Mucosa of stomach (tissue), 1 donor: ENCODE measurements at regions not wholly inside any gene's neighbourhood (a gene's known extent, or its start where the extent isn't known, plus 50 kb on each side); places are given as distances from the start of the nearest gene placed in this dataset.
"Not testable (repeated sequence)": the region's sequence is repeated elsewhere in the genome, so short reads cannot be mapped to it uniquely, and the experiment has no call there.

Experiments used
- H3K27me3 ChIP-seq: one replicate; pipeline ENCODE4 v1.7.0; 2013; ENCODE audit warnings: mild to moderate bottlenecking, low read length; ENCODE audit not compliant: control insufficient read depth, insufficient read depth
- H3K36me3 ChIP-seq: one replicate; pipeline ENCODE4 v1.7.0; 2013; ENCODE audit warnings: low read length; ENCODE audit not compliant: control insufficient read depth, insufficient read depth
- H3K4me1 ChIP-seq: one replicate; pipeline ENCODE4 v1.7.0; 2013; ENCODE audit warnings: mild to moderate bottlenecking, low read length; ENCODE audit not compliant: control insufficient read depth, insufficient read depth
- H3K4me3 ChIP-seq: one replicate; pipeline ENCODE4 v1.7.0; 2013; ENCODE audit warnings: low read length
- H3K9ac ChIP-seq: one replicate; pipeline ENCODE4 v1.7.0; 2013; ENCODE audit warnings: mild to moderate bottlenecking, low read length, moderate library complexity
- H3K9me3 ChIP-seq: one replicate; pipeline ENCODE4 v1.7.0; 2013; ENCODE audit warnings: mild to moderate bottlenecking, low read length, moderate library complexity; ENCODE audit not compliant: control insufficient read depth
- donor health status: Pancreatic carcinoma.

DNA sequence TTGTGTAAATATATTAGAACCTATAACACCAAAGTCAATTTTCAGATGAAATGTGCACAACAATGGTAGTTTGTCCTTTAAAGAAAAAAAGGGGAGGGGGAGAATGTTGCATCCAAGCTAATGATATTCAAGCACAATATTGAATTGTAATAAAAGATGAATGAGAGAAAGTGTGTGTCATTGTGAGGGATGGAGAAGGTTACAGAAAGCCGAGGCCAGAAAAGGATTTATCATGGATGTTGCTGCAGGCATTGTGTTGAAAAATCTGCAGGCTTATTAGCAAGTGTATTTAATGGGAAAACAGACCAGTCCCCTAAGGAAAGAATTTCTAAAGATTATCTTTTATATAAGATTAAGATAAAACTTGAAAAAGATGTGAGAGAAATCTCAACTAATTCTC, 186.5 kb downstream of the SPTSSA start:
- H3K9ac ChIP-seq: no peak overlapping the region
- no peak overlapping the region for H3K4me3 ChIP-seq
- H3K4me1 ChIP-seq: no peaks in the 10 kb centered on the region
- H3K27me3 ChIP-seq: no peaks in the 10 kb centered on the region
- H3K9me3 ChIP-seq: no peaks in the 10 kb centered on the region
- no peaks in the 10 kb centered on the region for H3K36me3 ChIP-seq

GRCh38 chr14:34275078-34275477, 187.0 kb downstream of the SPTSSA start:
- Histone ChIP-seq H3K9me3 (no peaks in the 10 kb centered on the region), H3K9ac (no peak overlapping the region), H3K4me1 (no peaks in the 10 kb centered on the region), H3K4me3 (no peak overlapping the region), H3K36me3 (no peaks in the 10 kb centered on the region), H3K27me3 (no peaks in the 10 kb centered on the region)

DNA sequence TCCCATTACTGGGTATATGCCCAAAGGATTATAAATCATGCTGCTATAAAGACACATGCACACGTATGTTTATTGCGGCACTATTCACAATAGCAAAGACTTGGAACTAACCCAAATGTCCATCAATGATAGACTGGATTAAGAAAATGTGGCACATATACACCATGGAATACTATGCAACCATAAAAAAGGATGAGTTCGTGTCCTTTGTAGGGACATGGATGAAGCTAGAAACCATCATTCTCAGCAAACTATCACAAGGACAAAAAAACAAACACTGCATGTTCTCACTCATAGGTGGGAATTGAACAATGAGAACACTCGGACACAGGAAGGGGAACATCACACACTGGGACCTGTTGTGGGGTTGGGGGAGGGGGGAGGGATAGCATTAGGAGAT, 188.3 kb downstream of the SPTSSA start:
- H3K4me3 ChIP-seq, H3K36me3 ChIP-seq, H3K4me1 ChIP-seq, H3K9me3 ChIP-seq, H3K9ac ChIP-seq, H3K27me3 ChIP-seq: not testable (repeated sequence)

DNA sequence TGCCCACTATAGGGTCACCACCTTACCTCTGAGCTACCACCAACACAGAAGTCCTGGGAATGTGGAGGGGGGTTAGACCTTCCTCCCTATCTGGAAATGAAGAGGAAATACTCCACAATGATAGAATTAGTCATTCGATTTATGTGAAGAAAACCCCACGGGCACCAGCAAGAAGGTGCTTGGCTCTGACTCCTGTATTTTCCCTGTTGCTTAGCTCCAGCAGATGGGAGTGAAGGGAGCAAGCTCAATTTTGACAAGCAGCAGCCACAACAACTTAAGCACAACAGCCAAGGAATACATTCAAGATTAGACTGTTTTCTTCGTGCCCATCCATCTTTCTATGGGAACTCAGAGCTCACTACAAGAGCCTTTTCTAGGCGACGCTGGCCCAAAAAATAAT, 191.7 kb downstream of the SPTSSA start:
- Histone ChIP-seq H3K4me3 (no peak overlapping the region), H3K27me3 (no peaks in the 10 kb centered on the region), H3K9me3 (no peaks in the 10 kb centered on the region), H3K4me1 (no peaks in the 10 kb centered on the region), H3K9ac (no peak overlapping the region), H3K36me3 (no peaks in the 10 kb centered on the region)

GRCh38 chr14:34266344-34266743, 195.7 kb downstream of the SPTSSA start:
- no peak overlapping the region for H3K4me3 ChIP-seq

DNA sequence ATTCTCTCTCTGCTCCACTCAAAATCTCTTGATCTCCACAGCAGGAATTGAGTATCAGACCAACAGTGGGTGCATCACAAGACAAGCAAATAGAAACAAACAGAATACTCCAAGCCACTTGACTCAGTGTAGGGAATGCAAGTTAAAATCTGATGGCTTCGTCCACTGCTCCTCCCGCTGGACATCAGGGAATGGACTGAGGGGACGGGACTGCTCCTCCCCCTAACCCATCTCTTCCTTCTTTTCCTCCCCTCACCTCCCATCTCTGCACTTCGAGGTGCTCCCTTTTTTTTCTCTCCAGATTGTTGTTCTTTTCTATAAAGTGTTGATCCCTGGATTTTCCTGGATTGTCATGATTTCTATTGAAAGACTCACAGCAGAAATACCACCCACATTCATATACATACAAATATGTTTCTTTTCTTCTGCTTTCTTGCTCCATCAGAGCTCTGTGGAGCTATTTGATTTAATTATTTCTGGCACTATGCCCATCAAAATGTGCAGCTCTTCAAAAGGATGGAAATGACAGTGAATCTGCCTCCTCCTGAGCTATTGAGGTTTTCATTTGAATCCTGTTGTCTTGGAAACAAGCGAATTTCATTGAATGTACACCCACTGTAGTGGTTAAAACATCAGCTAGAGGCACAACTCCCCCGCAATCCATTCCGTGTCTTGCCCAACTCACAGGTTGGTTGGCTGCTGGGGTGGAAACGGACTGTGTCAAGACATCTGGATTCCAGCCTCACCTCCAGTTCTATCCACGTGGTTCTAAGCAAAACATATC, 199.7 kb downstream of the SPTSSA start:
- Histone ChIP-seq H3K27me3 (no peaks in the 10 kb centered on the region), H3K4me3 (no peak overlapping the region), H3K36me3 (no peaks in the 10 kb centered on the region), H3K9me3 (no peaks in the 10 kb centered on the region), H3K4me1 (no peaks in the 10 kb centered on the region), H3K9ac (no peak overlapping the region)

More at GRCh38 chr14:34266344-34266743, 195.7 kb downstream of the SPTSSA start:
- Histone ChIP-seq H3K36me3 (no peaks in the 10 kb centered on the region), H3K9me3 (no peaks in the 10 kb centered on the region), H3K27me3 (no peaks in the 10 kb centered on the region), H3K4me1 (no peaks in the 10 kb centered on the region), H3K9ac (no peak overlapping the region)

DNA sequence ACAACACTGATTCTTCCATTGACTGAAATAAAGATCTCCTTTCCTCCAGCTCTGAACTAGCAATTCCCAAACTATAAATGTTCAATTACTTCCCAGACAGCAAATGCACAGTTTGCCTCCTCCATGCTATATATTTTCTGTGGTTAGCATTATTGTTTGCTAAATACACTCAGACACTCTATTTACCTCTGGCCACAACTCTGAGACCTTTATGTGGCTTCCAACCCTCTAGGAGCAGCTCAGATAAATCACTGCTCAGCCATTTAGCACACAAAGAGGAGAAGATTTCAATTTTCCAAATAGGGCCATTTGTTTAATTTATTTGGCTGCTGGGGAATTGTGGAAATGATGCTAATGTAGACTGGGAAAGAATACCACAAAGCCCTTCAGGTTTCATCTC, 202.0 kb downstream of the SPTSSA start:
- H3K36me3 ChIP-seq: no peaks in the 10 kb centered on the region
- H3K27me3 ChIP-seq: no peaks in the 10 kb centered on the region
- H3K4me1 ChIP-seq: no peaks in the 10 kb centered on the region
- H3K4me3 ChIP-seq: no peak overlapping the region
- no peak overlapping the region for H3K9ac ChIP-seq
- H3K9me3 ChIP-seq: no peaks in the 10 kb centered on the region

DNA sequence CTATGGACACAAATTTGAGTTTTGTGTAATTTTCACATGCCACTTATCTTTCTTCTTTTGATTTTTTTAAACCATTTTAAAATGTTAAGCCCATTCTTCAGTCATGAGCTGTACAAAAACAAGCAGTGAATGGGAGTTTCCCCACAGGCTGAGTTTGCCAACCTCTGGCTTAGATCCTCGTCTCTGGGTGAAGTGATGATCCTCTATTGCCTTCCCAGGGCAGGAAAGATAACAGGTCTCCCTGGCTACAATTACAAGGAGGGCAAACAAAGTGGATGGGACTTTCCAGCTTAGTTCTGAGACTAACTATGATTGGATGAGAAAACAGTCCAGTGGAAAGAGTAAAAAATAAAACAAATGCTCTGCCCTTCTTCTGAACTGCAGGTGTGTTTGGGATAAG, 203.7 kb downstream of the SPTSSA start:
- no peak overlapping the region for H3K9ac ChIP-seq
- no peak overlapping the region for H3K4me3 ChIP-seq
- H3K9me3 ChIP-seq: no peaks in the 10 kb centered on the region

DNA sequence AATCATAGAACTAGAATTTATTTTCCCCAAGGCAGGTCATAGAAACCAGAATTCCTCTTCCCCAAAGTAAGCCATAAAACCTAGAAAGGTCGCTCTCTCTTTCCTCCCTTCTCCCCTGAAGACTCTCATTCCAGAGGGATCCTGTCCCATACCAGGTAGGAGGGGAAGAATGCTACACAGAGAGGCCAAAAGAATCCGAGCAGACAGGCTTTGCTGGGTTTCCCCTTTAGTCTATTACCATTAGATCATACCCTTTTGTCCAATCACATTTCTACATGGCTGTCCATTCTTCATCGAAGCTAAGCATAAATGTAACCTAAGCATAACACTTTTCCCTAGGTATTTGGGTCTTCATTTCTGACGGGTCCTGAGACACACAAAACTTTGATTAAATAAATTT, 204.5 kb downstream of the SPTSSA start:
- no peak overlapping the region for H3K4me3 ChIP-seq
- no peak overlapping the region for H3K9ac ChIP-seq
- no peaks in the 10 kb centered on the region for H3K9me3 ChIP-seq
- H3K36me3 ChIP-seq: no peaks in the 10 kb centered on the region
- no peaks in the 10 kb centered on the region for H3K27me3 ChIP-seq
- no peaks in the 10 kb centered on the region for H3K4me1 ChIP-seq

More for the DNA sequence above, 203.7 kb downstream of the SPTSSA start:
- Histone ChIP-seq H3K4me1 (no peaks in the 10 kb centered on the region), H3K27me3 (no peaks in the 10 kb centered on the region), H3K36me3 (no peaks in the 10 kb centered on the region)

- H3K9ac ChIP-seq: no peak overlapping the region
- no peaks in the 10 kb centered on the region for H3K9me3 ChIP-seq
- H3K27me3 ChIP-seq: no peaks in the 10 kb centered on the region
- no peak overlapping the region for H3K4me3 ChIP-seq
- H3K4me1 ChIP-seq: no peaks in the 10 kb centered on the region
- H3K36me3 ChIP-seq: no peaks in the 10 kb centered on the region
These were observed 205.8 kb downstream of the SPTSSA start for GRCh38 chr14:34256223-34256622.

GRCh38 chr14:34254571-34254970, 207.5 kb downstream of the SPTSSA start:
- Histone ChIP-seq H3K9ac (no peak overlapping the region), H3K4me1 (no peaks in the 10 kb centered on the region), H3K36me3 (no peaks in the 10 kb centered on the region), H3K4me3 (no peak overlapping the region), H3K27me3 (no peaks in the 10 kb centered on the region), H3K9me3 (no peaks in the 10 kb centered on the region)

DNA sequence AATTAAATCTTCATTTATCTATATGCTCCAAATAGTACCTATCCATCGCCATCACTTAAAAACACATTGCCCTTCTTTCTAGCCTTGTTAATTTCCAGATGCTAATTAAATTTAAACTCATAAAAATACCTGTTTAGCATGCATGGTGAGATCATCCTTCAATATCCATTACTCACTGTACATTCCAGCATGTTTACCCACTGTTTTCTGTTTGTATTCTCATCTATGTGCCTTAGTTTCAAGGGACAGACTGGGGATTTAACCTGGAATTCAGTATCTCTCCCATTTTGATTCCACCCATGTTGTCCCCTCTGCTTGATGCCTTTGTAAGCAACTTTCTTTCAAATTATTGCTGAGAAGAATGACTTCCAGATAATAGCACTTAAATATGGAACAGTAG, 208.0 kb downstream of the SPTSSA start:
- H3K9ac ChIP-seq: no peak overlapping the region
- H3K27me3 ChIP-seq: no peaks in the 10 kb centered on the region
- no peak overlapping the region for H3K4me3 ChIP-seq
- no peaks in the 10 kb centered on the region for H3K36me3 ChIP-seq
- H3K4me1 ChIP-seq: no peaks in the 10 kb centered on the region
- no peaks in the 10 kb centered on the region for H3K9me3 ChIP-seq

- Histone ChIP-seq H3K9ac (no peak overlapping the region), H3K27me3 (no peaks in the 10 kb centered on the region), H3K36me3 (no peaks in the 10 kb centered on the region)
These were observed 209.8 kb downstream of the SPTSSA start for GRCh38 chr14:34252227-34252626.

More at GRCh38 chr14:34252227-34252626, 209.8 kb downstream of the SPTSSA start:
- Histone ChIP-seq H3K4me3 (no peak overlapping the region), H3K4me1 (no peaks in the 10 kb centered on the region), H3K9me3 (no peaks in the 10 kb centered on the region)
